Prostate gland (tissue), 2 donors: ENCODE measurements at regions not wholly inside any gene's neighbourhood (a gene's known extent, or its start where the extent isn't known, plus 50 kb on each side); places are given as distances from the start of the nearest gene placed in this dataset.

ENCODE experiments used
- POLR2AphosphoS5 ChIP-seq: sonication (generic); formaldehyde crosslinking; IDR thresholded peaks from one replicate; pipeline ENCODE4 v1.6.1; 2017; ENCODE audit warnings: antibody characterized with exemption
- TF ChIP-seq, protein P1 (sequence below), 4 experiments: fragments of 200-600 bp in 2 of 4; fragments of 450-650 bp in 2 of 4; sonication (generic) in 2 of 4; IDR thresholded peaks; 1 replicate in 3 of 4; 2 replicates in 1 of 4; pipeline ENCODE4 v1.5.1; 2016 to 2019; ENCODE audit warnings: antibody characterized with exemption in 4 of 4, mild to moderate bottlenecking in 2 of 4, moderate library complexity in 2 of 4

DNA sequence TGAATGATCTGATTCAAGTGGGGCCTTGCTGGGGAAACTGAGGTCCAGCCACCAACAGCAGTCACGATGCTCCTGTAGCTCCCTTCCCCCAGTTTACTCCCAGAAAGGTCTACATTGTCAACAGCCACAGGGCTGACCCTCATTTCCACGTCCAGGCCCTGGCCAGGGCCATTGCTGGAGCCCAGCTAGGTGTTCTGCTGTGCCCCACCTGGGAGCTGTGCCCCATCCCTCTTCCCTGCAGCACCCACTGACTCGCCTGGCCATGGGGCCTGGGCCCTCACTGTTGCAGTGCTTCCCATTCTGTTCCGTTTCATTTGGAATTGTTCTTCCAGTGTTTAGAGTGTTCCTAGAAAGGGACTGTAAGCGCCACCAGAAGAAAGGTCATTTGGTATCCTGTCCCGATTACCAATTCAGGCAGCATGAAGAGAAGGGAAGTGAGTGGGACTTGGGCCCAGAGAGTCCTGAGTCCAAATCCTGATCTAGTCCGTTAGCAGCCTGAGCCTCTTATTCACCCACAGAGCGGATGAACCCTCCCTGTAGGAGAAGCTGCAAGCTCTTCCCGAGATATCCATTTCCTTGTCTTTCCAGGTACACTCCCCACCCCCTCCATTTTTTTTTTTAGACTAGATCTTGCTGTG is 73.1 kb upstream of the HPCAL1 start:
- TF ChIP-seq, protein P1, sequence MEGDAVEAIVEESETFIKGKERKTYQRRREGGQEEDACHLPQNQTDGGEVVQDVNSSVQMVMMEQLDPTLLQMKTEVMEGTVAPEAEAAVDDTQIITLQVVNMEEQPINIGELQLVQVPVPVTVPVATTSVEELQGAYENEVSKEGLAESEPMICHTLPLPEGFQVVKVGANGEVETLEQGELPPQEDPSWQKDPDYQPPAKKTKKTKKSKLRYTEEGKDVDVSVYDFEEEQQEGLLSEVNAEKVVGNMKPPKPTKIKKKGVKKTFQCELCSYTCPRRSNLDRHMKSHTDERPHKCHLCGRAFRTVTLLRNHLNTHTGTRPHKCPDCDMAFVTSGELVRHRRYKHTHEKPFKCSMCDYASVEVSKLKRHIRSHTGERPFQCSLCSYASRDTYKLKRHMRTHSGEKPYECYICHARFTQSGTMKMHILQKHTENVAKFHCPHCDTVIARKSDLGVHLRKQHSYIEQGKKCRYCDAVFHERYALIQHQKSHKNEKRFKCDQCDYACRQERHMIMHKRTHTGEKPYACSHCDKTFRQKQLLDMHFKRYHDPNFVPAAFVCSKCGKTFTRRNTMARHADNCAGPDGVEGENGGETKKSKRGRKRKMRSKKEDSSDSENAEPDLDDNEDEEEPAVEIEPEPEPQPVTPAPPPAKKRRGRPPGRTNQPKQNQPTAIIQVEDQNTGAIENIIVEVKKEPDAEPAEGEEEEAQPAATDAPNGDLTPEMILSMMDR (IDR thresholded peaks at IDR 0.05) = no peak
- no peak for TF ChIP-seq POLR2AphosphoS5
